Retinal pigment epithelial cell (primary cell): ENCODE measurements at regions not wholly inside any gene's neighbourhood (a gene's known extent, or its start where the extent isn't known, plus 50 kb on each side); places are given as distances from the start of the nearest gene placed in this dataset.

Experiments used
- DNase-seq: peaks from one replicate; pipeline ENCODE4 v3.0.0-alpha.2; 2010; ENCODE audit warnings: low read depth
- H3K4me3 ChIP-seq: 2 replicates; pipeline ENCODE4 v1.5.1; 2011; ENCODE audit warnings: mild to moderate bottlenecking, low read length, control low read depth, moderate library complexity
- TF ChIP-seq, protein P1 (sequence below): conservative IDR thresholded peaks from 2 replicates; pipeline ENCODE4 v1.5.1; 2011; ENCODE audit warnings: low read depth, low read length, control low read depth, inconsistent platforms

DNA sequence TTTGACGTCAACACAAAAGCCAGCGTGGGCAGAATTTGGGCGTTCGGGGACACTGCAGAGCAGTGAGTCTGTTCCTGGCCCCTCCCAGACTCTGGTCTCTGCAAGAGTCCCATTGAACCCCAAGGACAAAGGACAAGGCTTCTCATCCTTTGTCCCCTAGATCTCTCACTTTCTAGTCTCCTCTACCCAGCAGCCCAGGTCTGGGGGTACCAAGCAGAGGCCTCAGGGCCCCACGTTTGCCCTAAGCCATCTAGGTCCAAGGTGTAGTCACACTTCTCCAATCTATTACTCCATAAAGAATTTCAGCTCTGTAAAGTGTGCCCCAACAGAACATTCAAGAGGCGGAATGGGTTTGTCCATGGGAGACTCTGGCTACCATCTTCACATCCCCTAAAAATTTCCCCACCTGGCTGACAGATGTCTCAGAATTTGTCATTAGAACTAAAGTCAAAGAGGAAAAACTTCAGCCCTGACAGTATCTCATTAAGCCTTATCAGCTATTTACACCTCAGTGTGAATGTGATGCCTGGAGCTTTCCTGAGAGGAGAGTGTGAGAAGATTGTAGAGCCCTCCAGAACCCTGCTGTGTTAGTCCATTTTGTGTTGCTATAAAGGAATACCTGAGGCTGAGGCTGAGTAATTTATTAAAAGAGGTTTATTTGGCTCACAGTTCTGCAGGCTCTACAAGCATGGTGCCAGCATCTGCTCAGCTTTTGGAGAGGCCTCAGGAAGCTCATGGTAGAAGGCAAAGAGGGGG is 81.4 kb upstream of the HABP2 start:
- H3K4me3 ChIP-seq: no peak overlapping the region
- TF ChIP-seq, protein P1, sequence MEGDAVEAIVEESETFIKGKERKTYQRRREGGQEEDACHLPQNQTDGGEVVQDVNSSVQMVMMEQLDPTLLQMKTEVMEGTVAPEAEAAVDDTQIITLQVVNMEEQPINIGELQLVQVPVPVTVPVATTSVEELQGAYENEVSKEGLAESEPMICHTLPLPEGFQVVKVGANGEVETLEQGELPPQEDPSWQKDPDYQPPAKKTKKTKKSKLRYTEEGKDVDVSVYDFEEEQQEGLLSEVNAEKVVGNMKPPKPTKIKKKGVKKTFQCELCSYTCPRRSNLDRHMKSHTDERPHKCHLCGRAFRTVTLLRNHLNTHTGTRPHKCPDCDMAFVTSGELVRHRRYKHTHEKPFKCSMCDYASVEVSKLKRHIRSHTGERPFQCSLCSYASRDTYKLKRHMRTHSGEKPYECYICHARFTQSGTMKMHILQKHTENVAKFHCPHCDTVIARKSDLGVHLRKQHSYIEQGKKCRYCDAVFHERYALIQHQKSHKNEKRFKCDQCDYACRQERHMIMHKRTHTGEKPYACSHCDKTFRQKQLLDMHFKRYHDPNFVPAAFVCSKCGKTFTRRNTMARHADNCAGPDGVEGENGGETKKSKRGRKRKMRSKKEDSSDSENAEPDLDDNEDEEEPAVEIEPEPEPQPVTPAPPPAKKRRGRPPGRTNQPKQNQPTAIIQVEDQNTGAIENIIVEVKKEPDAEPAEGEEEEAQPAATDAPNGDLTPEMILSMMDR: no peak
- no peak for DNase-seq

DNA sequence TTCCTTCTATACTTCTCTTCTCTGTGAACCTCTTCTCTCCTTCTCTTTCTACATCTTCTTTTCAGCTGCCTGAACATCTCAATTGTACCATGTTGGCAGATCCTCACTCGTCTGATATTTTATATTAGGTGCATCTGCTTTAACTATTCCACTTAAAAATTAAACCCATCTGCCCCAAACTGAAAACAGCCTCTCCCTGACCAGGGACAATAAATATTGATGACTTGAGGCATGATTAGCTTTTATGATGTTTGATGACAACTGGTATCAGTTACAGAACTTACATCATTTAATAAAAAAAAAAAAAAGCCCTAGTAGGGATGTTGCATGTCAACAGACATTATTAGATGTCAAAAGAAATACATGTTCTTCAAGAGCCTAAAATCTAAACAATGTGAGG is 79.8 kb upstream of the HABP2 start:
- no peak for DNase-seq
- TF ChIP-seq, protein P1: no peak
- H3K4me3 ChIP-seq: no peak overlapping the region

DNA sequence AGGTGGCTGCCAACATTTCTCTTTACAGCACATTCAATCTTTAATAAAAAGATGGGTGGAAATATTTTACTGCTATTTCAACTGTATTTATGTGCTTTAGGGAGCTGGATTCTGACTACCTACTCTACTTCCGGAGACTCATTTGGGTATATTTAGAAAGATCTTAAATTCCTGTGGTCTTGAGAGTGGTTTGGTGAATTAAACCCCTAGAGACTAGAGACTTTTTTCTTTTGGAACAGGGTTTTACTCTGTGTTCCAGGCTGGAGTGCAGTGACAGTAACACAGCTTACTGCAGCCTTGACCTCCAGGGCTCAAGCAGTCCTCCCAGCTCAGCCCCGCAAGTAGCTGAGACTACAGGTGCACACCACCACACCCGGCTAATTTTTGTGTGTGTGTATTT is 79.0 kb upstream of the HABP2 start:
- no peak overlapping the region for H3K4me3 ChIP-seq
- no peak for DNase-seq
- TF ChIP-seq, protein P1: no peak

DNA sequence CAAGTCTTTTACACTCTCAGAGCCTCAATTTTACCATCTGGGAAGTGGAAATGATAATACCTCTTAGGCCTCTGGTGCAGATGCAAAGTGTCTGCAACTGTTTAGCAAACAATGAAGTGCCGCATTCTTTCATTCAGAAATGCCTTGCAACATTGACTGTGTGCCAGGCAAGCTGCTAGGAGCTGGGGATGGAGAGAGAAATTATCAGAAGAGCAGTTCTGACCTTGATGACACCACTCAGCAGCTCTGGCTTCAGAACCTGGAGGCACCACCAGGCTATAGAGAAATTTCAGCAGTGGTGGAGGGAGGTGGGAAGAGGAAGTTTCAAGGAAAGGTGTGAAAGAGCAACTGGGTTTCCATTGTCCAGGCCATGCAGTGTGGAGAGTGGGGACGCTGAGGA is 78.1 kb upstream of the HABP2 start:
- H3K4me3 ChIP-seq: no peak overlapping the region
- TF ChIP-seq, protein P1: no peak
- DNase-seq: no peak

DNA sequence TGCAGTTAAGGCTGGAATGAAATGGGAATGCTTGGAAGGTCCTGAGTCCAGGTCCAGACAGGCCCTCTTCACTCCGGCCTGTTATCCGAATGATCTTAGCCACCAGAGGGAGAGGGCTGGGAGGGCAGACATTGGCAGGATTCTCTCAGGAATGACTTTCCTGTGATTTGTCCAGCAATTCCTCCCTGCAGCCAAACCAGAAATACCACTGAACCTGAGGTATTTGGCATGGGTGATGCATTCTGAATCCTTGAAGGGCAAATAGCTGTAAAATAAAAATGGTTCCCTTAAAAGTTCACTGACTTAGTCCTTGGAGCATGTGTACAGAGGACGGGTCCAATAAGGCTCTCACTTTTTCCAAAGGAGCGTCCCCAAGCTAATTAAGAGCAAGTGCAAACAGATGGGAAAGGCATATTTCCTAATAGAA is 77.5 kb upstream of the HABP2 start:
- no peak overlapping the region for H3K4me3 ChIP-seq
- TF ChIP-seq, protein P1: peak; percentile 21
- no peak for DNase-seq

DNA sequence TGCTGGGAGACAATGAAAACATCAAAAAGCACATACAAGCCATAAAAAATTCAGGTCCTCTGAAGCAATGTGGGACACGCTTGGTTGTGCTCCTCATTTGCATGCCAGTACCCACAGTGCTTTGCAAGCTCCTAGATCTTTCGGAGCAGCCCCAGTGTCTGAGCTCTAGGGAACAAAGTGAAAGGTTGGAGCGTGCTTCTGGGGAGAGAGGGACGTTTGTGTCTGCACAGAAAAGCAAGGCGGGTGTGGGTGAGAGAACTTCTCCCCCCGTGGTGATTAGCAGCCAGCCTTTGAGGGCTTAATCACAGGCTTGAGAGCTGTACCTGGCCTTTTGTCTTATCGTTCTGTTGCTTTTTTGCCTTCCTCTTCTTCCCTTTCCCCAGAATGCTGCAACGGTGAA is 76.7 kb upstream of the HABP2 start:
- no peak for DNase-seq
- no peak overlapping the region for H3K4me3 ChIP-seq
- TF ChIP-seq, protein P1: no peak

DNA sequence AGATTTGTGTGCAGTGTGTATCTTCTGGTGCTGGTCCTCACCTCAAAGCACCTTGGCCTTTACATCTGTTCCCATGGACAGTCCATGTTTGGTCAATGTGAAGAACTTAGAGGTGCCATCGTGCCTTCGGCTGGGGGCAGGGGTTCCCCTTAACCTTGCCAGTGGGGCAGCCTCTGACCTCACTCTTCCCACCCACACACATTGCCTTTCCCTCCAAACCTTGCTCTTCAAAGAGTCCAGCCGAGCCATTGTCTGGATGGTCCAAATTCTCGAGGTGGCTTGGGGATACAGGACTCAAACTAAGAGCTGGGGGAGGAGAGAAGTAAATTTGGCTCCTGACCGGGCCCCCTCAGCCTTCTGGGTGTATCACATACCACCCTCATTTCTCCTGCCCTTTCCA is 76.2 kb upstream of the HABP2 start:
- TF ChIP-seq, protein P1: no peak
- no peak overlapping the region for H3K4me3 ChIP-seq
- DNase-seq: no peak
